HG02973 (cell line): ENCODE measurements at regions not wholly inside any gene's neighbourhood (a gene's known extent, or its start where the extent isn't known, plus 50 kb on each side); places are given as distances from the start of the nearest gene placed in this dataset.
"Not testable (repeated sequence)": the region's sequence is repeated elsewhere in the genome, so short reads cannot be mapped to it uniquely, and the experiment has no call there.

Experiments
- ATAC-seq: cut with Tn5 transposase; IDR thresholded peaks from one replicate; pipeline ENCODE4 v1.9.1; 2021; ENCODE audit warnings: moderate library complexity; ENCODE audit not compliant: unreplicated experiment

DNA sequence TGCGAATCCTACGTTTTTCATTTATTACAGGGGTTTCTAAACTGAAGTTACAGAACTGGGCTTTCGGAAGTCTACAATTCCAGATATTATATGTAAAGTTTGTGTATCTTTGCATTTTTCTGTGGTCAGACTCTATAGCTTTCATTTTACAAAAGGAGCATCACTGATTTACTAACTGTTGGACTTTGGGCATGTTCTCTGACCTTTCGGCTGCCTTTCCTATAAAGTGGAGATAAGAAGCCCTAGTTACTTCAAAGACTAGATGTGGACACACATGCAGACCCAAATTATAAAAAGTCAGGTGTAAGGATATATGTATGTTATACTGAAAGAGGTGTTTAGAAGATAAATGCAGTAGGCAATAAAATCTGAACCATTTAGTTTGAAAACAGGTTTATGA lies 126.6 kb upstream of the PRKCQ start:
- ATAC-seq = no peak

DNA sequence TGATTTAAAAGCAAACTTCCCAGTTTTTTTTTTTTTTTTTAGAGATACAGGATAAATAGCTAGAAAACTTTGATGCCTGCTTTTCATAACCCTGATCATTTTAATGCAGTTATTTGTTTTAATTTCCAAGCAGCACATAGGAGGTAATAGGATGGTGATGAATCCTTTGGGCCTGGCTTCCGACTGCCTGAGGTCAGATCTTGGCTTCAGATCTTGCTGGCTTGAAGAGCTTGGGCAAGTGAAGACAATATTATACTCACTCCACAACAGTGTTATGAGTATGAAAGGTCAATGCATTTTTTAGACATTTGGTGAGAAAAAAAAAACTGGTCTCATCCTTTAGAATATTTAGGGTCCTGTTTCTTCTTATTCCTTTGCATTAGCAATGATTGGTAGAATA lies 124.8 kb upstream of the PRKCQ start:
- ATAC-seq = no peak

DNA sequence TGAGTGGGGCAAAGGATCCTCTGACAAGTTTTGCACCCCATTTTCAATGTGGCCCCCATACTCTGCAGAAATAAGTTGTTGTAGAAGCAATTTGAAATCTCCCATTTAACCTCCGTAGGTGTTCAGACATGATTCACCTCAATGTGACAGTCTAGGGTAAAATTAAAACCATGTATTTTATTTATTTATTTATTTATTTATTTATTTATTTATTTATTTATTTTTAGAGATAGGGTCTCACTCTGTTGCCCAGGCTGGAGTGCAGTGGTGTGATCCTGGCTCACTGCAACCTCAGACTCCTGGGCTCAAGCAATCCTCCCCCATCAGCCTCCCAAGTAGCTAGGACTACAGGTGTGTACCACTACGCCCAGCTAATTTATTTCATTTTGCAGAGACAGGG lies 122.8 kb upstream of the PRKCQ start:
- not testable (repeated sequence) for ATAC-seq

DNA sequence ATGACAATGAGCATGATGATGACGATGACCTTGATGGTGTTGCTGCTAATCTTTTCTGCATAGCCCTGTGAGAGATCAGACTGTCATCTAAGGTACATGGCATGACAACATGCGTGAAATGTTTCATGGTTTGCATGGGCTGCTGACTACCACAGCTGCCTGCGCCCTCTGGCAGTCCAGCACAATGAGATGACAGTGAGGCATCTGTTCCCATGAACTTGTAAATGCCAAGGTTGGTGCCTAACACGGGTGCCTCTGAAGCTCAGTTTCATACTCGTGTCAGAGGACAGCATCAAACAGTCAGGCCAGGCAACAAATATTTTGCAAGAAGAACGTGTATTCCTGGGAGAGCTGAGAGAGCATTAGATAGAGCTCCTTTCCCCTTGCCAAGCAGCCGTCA lies 122.0 kb upstream of the PRKCQ start:
- ATAC-seq = no peak

DNA sequence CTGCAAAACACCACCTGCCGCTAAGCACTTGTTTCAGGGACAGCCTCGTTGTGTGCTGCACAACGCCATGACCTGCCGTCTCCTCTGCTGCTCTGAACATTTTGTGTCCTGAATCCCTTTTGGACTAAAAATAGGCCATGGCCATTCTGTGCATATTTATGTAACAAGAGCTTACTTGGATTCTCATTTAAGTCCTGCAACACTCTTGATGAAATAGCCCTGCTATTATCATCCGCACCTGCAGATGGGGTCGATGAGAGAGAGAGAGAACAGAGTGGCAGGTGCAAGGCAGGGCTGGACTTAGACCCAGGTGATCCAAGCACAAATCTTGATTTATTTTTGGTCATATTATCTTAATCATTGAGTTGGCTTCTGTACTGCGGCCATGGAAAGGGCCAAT lies 121.2 kb upstream of the PRKCQ start:
- no peak for ATAC-seq

DNA sequence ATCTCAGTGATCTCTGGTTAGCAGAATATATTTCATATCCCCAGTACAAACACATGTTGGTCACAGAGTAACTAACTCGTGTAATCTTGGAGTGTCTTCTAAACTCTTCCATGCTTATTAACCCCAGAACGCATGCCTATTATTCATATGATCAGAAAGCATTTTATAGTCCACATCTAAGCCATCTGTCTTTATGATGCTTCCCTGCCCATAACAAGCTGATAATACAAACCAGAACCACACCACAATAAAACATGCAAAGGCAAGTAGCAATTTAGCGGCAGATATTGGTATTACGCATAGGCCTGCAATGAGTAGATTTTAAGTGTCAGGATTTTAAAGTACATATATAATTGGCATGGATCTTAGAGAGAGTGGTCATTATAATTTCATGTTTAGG lies 120.0 kb upstream of the PRKCQ start:
- no peak for ATAC-seq

DNA sequence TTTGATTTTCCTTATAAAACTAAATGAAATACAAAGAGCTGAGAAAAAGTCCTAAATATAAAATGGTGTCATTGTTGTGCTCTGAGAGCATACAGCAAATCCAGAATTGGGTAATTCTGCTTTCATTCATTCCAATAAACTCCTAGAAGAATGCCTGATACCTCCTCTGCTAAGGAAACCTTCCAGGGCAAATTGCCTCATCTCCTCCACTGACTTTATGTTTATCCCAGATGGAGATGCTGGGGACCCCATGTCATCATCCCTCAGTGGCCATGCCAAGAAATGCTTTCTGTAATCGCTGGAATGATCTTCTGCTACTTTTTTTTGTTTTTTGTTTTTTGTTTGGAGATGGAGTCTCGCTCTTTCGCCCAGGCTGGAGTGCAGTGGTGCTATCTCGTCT lies 119.3 kb upstream of the PRKCQ start:
- ATAC-seq = no peak

DNA sequence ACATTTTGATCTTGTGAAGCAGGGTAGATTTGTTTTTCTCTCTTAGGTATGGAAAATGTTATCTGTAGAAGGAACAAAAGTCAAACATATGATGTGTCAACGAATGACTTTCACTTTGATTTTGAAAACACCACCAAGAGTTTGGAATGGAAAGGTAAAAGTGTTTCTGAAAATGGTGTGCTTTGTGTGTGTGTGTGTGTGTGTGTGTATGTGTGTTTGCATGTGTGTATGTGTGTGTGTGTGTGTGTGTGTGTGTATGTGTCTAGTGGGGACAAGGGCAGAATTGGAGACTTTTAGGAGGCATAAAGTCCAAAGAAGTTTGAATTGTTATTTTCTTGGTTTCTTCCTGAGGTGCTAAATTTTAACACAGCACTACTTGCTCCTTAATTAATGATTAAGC lies 115.4 kb upstream of the PRKCQ start:
- ATAC-seq = no peak

DNA sequence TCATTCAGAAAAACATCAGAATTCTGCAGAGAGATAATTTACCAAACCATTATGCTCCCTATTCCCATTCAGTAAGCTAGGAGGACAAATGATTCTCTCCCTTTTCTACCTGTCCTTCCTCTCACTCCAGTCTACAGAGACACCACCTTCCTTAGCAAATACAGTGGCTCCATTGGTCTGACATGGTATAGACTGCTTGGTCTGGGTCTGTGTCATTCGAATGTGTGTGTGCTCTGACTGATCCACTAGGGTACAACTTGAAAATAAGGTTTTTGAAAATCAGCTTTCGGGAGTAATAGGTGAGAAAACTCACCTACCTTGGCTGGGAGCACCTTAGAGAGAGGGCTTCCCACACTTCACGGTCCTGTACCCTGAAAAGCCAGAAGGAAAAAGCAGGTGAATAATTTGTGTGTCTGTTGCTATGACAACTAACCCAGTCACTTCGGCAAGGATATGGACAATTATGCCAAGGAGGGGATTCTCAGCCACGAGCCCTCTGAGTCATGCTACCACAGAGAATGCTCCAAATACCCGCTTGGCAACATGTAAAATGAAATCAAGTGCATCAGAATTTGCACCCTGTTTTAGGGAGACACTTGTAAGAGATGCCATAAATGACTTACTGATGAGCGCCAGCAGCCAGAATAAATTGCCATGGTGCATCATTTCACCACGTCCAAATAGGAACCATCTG lies 114.5 kb upstream of the PRKCQ start:
- ATAC-seq = no peak

DNA sequence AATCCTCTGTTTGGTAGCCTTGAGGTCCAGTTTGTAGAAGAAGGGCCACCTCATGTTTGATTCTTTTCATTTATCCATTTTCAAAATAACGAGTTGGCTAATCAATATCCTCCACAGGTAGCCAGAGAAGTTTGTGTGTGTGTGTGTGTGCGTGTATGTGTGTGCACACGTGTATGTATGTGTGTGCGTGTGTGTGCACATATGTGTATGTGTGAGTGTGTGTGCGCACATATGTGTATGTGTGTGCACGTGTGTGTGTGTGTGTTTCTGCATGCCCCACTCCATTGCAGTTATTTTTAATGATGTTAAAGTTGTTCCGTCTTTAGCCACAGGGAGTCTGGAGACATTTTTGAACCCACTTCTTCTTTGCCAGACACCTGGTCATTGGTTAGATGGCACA lies 112.8 kb upstream of the PRKCQ start:
- no peak for ATAC-seq

DNA sequence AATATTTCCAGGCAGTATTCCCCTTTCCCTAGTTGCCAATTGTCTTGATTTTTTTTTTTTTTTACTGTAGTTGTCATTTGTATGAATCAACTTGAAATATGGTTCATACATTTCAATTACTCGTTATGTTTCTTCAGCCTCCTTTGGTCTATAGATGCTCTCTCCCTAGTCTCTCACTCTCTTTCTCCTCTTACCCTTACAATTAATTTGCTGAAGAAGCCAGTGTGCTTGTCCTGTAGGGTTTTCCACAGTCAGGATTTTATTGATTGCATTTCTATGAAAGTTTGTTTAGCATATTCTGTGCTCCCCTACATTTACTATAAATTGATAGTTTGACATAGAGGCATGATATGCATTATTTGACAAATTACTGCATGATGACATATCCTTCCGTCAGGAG lies 112.0 kb upstream of the PRKCQ start:
- no peak for ATAC-seq

DNA sequence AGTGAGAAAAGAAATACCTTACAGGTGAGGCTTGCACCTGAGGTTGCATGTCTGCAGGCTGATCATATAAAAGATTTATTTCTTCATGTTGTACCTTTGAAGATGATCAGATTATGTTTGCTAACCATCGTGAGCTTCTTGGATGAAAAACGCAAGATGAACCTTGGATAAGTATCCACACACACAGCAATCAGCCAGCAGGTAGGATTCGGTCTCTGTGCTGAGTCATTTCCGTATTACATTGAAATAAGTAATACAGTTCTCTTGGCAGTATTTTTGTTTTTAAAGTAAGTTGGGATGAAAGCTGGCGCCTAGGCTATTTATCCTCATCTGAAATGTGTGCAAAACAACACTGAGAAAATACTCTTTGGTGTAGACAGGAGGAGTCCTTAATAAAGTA lies 109.0 kb upstream of the PRKCQ start:
- ATAC-seq = no peak

DNA sequence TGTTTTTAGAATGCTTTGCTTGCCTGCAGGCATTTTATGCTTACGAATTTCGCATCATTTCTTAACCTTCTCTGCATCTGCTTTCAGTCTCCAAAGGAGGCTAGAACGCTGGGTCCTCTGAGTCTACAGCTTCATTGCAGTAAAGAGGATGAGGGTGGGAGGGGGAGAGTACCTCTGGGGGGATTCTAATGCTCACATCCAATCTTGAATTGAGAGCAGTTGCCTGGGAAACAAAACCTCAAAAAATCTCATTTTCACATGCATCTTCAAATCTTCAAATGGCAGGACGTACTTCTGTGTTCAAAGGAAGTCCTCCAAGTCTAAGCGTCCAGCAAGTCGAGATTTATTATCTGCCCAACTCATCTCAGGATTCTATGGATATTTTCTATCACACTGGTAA lies 100.7 kb upstream of the PRKCQ start:
- no peak for ATAC-seq

DNA sequence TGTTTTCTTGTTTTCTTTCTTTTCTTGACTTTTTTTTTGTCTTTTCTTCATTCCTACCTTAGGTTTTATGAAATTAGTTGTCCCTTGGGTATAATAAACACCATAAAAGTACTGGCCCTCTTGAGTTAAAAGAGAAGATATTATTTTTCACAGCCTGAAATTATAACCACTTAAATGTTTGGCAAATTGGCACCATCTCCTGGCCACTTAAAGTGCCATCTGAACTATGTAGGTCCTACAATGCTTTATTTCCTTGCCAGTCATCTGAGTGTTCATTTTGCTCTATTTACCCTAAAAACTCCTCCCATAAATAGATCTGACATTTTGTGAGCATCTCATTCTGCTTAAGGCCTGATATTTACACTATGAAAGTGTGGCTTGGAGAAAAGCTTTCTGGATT lies 98.9 kb upstream of the PRKCQ start:
- no peak for ATAC-seq

DNA sequence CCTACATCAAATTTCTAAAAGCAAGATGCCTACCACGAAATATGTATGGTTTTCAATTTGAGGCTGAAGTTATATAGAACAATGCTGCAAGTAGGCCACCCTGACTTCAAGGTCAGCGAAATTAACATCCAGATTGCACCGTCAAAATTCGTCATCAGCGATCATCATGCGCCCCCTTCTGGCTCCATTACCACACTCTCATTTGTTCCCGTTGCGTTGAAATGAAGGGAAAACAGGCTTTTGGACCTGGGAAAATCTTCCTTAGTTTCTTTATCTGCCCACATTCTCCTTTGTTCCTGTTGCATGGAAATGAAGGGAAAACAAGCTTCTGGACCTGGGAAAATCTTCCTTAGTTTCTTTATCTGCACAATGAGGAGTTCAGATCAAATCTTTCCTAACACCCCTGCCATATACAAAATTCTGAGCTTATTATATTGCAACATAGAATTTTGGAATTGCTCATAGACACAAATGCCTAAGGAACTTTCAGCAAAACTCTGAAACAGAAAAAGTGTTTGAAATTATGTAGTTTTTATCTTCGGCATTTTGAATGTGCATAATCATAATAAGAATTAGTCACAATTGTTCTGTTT lies 98.2 kb upstream of the PRKCQ start:
- ATAC-seq = no peak

DNA sequence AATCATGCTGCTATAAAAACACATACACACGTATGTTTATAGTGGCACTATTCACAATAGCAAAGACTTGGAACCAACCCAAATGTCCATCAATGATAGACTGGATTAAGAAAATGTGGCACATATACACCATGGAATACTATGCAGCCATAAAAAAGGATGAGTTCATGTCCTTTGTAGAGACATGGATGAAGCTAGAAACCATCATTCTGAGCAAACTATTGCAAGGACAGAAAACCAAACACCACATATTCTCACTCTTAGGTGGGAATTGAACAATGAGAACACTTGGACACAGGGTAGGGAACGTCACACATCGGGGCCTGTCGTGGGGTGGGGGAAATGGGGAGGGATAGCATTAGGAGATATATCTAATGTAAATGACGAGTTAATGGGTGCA lies 97.1 kb upstream of the PRKCQ start:
- not testable (repeated sequence) for ATAC-seq

DNA sequence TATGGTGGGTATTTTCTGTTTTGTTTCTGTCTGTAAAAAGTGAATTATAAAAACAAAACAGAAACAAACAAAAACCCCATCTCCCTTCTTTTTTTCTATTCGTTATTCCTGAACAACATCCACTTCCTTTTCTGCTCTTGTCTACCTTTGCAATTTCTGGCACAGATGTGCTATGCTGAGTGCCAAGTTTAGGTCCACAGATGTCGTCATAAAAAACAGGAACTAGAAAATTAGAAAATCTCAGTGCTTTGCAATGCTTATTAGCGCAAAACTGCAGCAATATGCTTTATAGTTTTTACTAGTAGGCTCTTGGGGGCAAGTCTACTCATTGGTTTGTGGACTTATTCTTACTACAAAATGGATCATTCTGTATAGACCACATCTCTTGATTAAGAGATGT lies 94.2 kb upstream of the PRKCQ start:
- no peak for ATAC-seq

DNA sequence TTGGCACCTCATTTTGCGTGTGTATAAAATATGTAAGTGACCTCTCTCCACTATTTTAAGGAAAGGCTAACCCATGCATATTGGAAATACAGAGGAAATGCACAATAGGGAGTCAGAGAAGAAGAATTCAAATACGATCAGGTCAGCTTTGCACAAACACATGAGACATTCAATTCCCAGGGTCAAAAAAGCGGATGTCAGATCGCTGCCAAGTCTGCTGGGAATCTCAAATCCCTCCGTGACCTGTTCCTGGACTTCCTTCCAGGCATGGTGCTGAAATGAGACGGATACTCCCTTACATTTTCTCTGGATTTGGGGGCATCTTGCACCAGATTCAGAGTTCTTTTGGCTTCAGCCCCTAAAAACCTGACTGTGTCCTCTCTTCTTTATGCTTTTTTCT lies 91.9 kb upstream of the PRKCQ start:
- no peak for ATAC-seq

DNA sequence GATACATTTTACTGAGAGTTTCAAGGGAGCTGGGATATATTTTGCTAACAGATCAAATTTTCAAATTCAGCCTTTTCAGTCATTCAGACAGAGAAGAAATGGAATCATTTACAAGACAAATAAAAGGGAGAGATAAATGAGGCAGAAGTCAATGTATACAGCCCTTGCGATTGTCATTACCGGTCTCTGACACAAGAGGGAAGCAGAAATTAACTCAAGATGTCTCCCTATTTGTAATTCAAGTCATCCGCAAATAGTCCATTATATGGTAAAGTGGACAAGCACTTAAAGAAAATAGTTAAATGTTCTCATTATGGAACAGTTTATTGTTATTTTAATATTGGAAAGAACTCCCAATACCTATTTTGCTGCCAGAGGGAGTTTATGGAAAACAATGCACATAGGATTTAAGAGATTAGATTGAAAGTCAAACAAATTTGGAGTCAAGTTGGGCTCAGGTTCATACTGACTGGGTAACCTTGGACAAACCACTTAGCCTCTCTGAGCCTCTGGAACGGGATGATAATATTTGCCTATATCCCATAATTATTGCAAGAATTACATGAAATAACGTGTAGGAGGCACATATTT lies 89.3 kb upstream of the PRKCQ start:
- no peak for ATAC-seq

DNA sequence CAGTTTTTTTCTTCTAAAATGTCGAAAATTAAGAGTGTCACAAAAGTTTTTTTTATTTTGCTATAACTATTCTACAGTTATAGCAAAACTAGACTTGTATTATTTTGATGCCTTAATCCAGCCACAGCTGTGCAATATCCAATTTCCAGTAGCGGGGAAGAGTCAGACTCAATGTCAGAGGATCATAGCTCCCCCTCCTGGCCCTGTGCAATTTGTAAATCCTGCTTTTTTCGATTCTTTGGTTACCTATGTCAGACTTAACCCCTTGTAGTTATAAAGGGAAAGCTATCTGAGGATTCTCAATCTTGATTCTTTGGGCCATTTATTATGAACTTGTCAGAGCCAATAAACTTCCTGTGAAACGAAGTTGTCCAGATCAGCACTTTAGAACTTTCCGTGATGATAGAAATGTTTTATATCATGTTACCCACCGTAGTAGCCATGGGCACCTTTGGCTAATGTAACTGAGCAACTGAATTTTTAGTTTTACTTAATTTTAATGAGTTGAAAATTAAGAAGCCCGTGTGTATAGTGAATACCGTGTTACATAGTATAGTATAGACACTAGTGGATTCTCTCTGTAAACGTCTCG lies 87.7 kb upstream of the PRKCQ start:
- ATAC-seq = no peak

DNA sequence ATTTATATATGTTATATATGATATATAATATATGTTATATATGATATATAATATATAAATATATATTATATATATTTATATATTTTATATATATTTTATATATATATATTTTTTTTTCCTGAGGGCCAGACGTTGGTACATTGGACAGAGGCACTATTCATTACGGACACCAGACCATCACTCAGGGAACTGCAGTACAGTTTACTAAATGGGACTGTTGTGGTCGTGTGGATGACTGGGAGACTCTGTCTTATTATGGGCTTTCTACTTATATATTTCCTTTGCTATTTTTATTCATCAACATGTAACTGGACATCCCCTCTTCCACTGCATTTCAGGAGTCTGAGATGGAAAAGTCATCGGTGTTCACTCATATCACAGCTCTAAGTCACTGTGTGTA lies 87.1 kb upstream of the PRKCQ start:
- no peak for ATAC-seq

DNA sequence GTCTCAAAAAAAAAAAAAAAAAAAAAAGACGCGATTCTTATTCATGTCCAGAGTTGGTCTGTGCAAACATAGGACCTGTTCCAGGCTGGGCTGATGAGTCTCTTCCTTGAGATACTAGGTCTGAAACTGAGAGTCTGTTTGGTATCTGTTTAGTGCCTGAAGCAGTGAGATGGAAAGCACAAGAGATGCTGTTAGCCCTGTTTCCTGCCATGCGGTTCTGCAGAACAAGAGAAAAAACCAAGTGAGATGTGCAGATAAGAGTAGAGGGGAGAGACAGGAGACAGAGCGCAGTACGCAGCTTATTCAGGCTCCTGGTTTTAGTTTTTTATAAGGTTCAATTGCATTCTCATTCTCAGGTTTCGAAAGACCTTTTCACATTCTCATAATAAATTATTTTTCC lies 85.8 kb upstream of the PRKCQ start:
- ATAC-seq = no peak
